ENCODE measurements at regions not wholly inside any gene's neighbourhood (a gene's known extent, or its start where the extent isn't known, plus 50 kb on each side); places are given as distances from the start of the nearest gene placed in this dataset.

DNA sequence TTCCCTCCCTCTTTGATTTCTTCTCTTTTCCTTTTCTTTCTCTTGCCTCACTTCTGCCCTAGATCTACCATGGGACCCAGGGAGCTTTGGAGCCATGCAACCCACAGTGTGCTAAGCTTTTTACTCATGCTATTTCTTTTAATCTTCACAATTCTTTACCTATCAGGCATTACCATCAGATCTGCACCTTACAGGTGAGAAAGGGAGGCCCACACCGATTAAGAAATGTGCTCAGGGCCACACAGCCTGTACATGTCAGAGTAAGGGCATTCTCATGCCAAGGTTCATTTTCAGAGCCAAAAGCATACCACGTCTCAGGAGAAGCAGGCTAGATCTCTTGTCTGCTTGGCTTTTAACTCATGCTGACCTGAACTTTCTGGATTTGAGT, 161.9 kb downstream of the RPIA start:
- TF ChIP-seq, protein P1, sequence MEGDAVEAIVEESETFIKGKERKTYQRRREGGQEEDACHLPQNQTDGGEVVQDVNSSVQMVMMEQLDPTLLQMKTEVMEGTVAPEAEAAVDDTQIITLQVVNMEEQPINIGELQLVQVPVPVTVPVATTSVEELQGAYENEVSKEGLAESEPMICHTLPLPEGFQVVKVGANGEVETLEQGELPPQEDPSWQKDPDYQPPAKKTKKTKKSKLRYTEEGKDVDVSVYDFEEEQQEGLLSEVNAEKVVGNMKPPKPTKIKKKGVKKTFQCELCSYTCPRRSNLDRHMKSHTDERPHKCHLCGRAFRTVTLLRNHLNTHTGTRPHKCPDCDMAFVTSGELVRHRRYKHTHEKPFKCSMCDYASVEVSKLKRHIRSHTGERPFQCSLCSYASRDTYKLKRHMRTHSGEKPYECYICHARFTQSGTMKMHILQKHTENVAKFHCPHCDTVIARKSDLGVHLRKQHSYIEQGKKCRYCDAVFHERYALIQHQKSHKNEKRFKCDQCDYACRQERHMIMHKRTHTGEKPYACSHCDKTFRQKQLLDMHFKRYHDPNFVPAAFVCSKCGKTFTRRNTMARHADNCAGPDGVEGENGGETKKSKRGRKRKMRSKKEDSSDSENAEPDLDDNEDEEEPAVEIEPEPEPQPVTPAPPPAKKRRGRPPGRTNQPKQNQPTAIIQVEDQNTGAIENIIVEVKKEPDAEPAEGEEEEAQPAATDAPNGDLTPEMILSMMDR (IDR thresholded peaks at IDR 0.05): no peak
- H3K27ac ChIP-seq: no peak overlapping the region
- intact Hi-C loops (cut with DNase I): no loop called here
- no peak overlapping the region for H3K4me3 ChIP-seq
- no peak for DNase-seq
- H3K36me3 ChIP-seq: no peaks in the 10 kb centered on the region
- H3K27me3 ChIP-seq: no peaks in the 10 kb centered on the region
- ATAC-seq: no peak
- H3K4me1 ChIP-seq: no peaks in the 10 kb centered on the region
- H3K9me3 ChIP-seq: no peaks in the 10 kb centered on the region

DNA sequence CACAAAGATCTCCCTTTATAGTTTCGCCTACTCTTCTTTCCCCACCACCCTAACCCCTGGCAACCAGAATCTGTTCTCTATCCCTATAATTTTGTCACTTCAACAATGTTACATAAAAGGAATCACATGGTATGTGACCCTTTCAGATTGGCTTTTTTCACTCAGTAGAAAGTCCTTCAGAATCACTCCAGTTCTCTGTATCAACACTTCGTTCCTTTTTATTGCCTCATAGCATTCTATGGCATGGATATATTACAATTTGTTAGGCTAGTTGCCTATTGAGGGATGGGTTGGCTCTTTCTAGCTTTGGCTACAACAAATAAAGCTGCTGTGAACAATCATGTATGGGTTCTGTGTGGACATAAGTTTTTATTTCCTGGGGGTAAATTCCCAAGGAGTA, 163.1 kb downstream of the RPIA start:
- DNase-seq: no peak
- Histone ChIP-seq H3K4me1 (no peaks in the 10 kb centered on the region), H3K27ac (no peak overlapping the region), H3K9me3 (no peaks in the 10 kb centered on the region), H3K36me3 (no peaks in the 10 kb centered on the region), H3K27me3 (no peaks in the 10 kb centered on the region), H3K4me3 (no peak overlapping the region)
- TF ChIP-seq, protein P1 (IDR thresholded peaks at IDR 0.05): no peak
- peak; percentile 69 for ATAC-seq
- intact Hi-C loops (cut with DNase I): no loop called here

GRCh38 chr2:88855620-88856408, 164.3 kb downstream of the RPIA start:
- ATAC-seq (no peak), DNase-seq (no peak)
- no peaks in the 10 kb centered on the region for H3K36me3 ChIP-seq
- no peaks in the 10 kb centered on the region for H3K4me1 ChIP-seq
- no peaks in the 10 kb centered on the region for H3K9me3 ChIP-seq
- TF ChIP-seq, protein P1 (IDR thresholded peaks at IDR 0.05): no peak
- no peak overlapping the region for H3K4me3 ChIP-seq
- no peaks in the 10 kb centered on the region for H3K27me3 ChIP-seq
- H3K27ac ChIP-seq: no peak overlapping the region
- intact Hi-C loops (cut with DNase I): no loop called here

DNA sequence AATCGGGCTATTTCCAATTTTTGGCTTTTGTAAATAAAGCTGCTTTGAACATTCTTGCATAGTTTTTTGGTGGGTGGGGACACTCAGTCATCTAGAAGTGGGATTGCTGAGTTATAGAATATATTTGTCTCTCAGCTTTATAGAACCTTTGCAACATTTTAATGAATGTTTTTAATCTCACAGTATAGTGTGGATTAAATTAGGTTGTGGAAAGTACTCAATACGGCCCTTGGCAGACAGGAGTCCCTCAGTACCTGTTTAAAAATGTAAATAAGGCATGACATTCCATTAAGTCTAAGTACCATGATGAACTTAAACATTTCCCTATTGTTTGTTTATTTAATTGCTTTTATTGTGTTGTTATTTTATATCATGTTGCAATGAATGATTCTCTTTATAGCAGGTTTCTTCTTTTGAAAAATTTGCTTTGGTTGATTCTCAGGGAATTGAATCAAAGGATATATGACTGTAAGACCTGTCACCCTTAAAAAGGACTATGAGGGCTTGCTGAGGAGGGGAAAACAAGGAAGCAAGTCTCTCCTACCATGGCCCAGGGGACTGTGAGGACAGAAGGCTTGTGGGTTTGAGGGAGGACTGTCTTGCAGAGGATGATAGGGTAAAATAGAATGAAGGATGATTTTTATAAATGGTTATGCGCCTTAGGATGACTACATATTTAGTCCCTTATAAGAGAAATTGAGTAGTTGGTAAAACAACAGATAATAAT, 165.1 kb downstream of the RPIA start:
- no peaks in the 10 kb centered on the region for H3K36me3 ChIP-seq
- no peaks in the 10 kb centered on the region for H3K4me1 ChIP-seq
- H3K4me3 ChIP-seq: no peak overlapping the region
- H3K9me3 ChIP-seq: no peaks in the 10 kb centered on the region
- DNase-seq (no peak), ATAC-seq (no peak)
- intact Hi-C loops (cut with DNase I): no loop called here
- H3K27ac ChIP-seq: no peak overlapping the region
- no peaks in the 10 kb centered on the region for H3K27me3 ChIP-seq
- TF ChIP-seq, protein P1 (IDR thresholded peaks at IDR 0.05): no peak

DNA sequence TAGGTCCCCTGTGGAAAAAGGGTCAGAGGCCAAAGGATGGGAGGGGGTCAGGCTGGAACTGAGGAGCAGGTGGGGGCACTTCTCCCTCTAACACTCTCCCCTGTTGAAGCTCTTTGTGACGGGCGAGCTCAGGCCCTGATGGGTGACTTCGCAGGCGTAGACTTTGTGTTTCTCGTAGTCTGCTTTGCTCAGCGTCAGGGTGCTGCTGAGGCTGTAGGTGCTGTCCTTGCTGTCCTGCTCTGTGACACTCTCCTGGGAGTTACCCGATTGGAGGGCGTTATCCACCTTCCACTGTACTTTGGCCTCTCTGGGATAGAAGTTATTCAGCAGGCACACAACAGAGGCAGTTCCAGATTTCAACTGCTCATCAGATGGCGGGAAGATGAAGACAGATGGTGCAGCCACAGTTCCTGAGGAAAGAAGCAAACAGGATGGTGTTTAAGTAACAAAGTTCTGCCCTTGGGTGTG, 165.8 kb downstream of the RPIA start:
- no peak for DNase-seq
- Histone ChIP-seq H3K4me1 (no peaks in the 10 kb centered on the region), H3K4me3 (no peak overlapping the region), H3K27me3 (no peaks in the 10 kb centered on the region), H3K9me3 (no peaks in the 10 kb centered on the region), H3K27ac (no peak overlapping the region), H3K36me3 (no peaks in the 10 kb centered on the region)
- no peak for ATAC-seq
- TF ChIP-seq, protein P1 (IDR thresholded peaks at IDR 0.05): no peak
- intact Hi-C loops (cut with DNase I): no loop called here

Measured in left lung (tissue), 4 donors.